ENCODE measurements at regions not wholly inside any gene's neighbourhood (a gene's known extent, or its start where the extent isn't known, plus 50 kb on each side); places are given as distances from the start of the nearest gene placed in this dataset.
A peak's percentile ranks its signal among the peaks of the same experiment; 100 is the strongest.
"Not testable (repeated sequence)": the region's sequence is repeated elsewhere in the genome, so short reads cannot be mapped to it uniquely, and the experiment has no call there.

- no peak for DNase-seq
Measured at GRCh38 chr6:92121228-92121627, 1298.1 kb downstream of the EPHA7 start.

- DNase-seq = no peak
Measured at GRCh38 chr6:92117800-92118199, 1301.6 kb downstream of the EPHA7 start.

DNA sequence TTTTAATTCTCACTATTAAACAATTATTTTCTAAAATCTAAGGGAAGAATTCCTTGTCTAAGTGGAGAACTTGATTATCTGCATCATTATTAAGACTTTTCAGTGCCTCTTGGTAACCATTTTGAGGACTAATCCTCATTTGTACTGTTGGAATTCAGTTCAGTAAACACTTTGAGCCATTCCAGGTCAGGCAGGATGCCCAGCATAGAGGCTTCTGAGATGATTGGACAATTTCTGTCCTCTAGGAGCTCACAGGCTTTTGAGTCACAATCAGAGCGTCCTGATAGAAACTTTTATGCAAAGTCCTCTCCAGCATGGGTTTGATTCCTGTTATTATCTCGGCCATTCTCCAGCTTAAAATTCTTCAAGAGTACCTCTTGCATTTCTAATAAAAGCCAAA is 1304.6 kb downstream of the EPHA7 start:
- DNase-seq = no peak

DNA sequence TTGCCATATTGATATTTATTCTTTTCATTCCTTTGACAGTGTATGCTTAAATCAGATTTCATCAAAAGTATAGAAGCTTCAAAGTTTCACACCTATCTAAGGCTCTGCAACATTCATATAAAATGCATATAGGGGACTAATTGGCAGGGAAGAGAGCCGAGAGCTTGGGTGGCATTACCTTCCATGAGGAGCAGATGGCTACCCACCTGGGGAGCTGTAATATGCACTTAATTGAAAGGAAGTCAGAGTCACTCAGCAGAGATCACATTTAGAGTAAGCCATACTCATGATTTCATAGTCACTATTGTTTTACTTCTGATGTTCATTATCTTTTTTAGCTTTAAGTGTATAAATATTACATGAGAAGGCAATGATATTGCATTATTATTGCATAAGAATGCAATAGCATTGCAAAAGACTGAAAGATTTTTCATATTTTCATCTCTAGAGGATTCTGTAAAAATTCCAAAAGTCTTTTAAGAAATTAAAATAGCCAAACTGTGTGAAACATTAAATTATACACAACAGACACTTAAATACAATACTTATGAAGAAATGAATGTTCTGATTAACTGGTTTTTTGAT is 1305.2 kb downstream of the EPHA7 start:
- DNase-seq = no peak

- DNase-seq = no peak
Measured at GRCh38 chr6:92111386-92111785, 1308.0 kb downstream of the EPHA7 start.

GRCh38 chr6:92110403-92110802 is 1309.0 kb downstream of the EPHA7 start:
- peak; percentile 17 for DNase-seq

GRCh38 chr6:92109956-92110355 is 1309.4 kb downstream of the EPHA7 start:
- DNase-seq = no peak

- DNase-seq = no peak
Measured at GRCh38 chr6:92109256-92109655, 1310.1 kb downstream of the EPHA7 start.

- DNase-seq = no peak
Measured at GRCh38 chr6:92086750-92087149, 1332.6 kb downstream of the EPHA7 start.

- not testable (repeated sequence) for DNase-seq
Measured at GRCh38 chr6:92083914-92084313, 1335.4 kb downstream of the EPHA7 start.

DNA sequence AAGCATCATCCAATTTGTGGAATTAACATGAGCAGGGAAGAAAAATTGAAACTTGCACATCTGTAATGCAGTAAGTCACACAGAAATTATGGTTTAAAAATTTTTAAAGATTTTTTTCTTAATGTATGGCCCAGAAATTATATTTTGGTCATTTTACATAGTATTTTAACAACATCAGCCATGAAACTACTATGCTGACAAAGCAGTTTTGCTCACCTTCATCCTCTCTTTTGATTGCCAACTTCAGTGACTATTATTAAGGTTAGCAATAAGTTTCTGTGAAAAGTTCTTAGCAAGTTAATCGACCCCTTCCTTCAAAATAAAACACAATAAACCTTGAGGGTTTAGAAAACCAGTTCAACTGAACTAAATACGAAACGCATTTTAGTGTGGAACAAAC is 1347.0 kb downstream of the EPHA7 start:
- no peak for DNase-seq

DNA sequence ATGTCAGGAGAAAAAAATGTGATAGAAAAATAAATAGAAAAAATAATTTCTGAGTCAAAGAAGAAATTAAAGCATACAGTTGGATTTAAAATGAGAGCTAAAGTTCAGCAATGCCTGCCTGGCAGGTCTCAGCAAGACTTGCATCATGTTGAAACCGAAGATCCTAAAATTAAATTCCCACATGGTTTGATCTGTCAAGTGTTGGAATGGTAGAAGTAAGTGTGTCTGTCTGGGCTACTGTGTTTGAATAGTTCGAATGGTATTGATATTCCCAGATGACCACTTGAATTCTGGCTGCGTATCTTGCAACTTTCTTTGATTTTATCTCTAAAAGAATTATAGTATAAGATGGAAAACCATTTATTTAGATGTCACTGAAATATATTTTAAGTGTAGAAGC is 1349.6 kb downstream of the EPHA7 start:
- DNase-seq = no peak

- no peak for DNase-seq
Measured at GRCh38 chr6:92052513-92052912, 1366.8 kb downstream of the EPHA7 start.

- no peak for DNase-seq
Measured at GRCh38 chr6:92050216-92050615, 1369.1 kb downstream of the EPHA7 start.

- no peak for DNase-seq
Measured at GRCh38 chr6:92047860-92048259, 1371.5 kb downstream of the EPHA7 start.

GRCh38 chr6:92047152-92047850 is 1372.1 kb downstream of the EPHA7 start:
- DNase-seq = no peak

- no peak for DNase-seq
Measured at GRCh38 chr6:92044312-92044711, 1375.0 kb downstream of the EPHA7 start.

GRCh38 chr6:92043777-92044176 is 1375.6 kb downstream of the EPHA7 start:
- DNase-seq = no peak

DNA sequence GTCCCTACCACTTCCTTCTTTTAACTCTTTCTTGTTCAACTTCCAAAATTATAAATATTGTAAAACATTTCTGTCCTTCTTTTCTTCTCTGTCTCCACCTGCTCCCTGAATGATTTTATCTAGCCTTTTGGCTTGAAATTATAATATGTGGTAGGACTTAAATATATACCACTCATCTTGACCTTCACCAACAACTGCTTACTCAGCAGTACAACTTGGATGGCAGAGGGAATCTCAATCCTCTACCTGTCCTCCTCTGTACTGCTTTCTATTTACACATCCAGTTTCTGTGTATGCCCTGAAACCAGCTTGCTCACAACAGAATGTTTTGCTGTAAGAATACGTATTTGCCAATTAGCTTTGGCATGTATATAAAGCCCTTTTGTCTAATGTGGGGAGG is 1392.5 kb downstream of the EPHA7 start:
- DNase-seq = no peak

DNA sequence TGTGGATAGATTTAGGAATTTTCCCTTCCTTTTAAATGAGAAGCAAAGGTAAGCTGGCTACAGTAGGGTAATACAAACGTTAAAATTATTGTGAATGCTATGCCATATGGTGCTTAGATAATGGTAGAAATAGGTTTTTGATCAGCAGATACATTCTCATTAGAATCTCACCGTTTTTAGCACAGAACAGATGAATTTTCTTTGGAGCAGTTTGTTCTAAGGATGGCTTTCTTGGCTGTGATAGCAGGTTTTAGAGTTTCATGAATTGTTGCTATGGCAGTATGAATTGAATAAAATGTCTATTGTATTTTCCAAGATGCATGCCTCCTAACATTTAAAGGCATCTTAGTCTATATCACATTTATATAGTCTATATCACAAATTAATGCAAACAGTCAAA is 1394.5 kb downstream of the EPHA7 start:
- no peak for DNase-seq

DNA sequence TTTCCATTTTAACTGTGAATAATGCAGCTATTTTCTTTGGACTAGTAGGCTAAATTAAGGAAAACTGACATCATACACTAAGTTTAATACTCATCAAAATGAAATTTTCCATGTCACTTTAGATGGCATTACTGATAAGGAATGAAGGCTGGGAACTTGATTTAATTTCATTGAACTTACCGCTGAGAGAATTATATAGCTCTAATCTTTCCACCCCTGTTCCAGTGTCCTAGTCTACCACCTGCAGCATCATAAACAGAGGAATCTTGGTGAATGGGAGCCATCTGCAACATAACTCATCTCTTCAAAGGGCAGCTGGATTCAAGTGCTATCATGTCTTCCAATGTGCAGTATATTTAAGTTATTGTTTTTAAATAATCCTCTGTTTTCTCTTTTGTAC is 1395.2 kb downstream of the EPHA7 start:
- no peak for DNase-seq

GRCh38 chr6:92023410-92023966 is 1395.9 kb downstream of the EPHA7 start:
- DNase-seq = no peak

- no peak for DNase-seq
Measured at GRCh38 chr6:92011681-92012245, 1407.6 kb downstream of the EPHA7 start.

- DNase-seq = no peak
Measured at GRCh38 chr6:92008757-92009502, 1410.4 kb downstream of the EPHA7 start.
